ENCODE measurements at regions not wholly inside any gene's neighbourhood (a gene's known extent, or its start where the extent isn't known, plus 50 kb on each side); places are given as distances from the start of the nearest gene placed in this dataset.
"Not testable (repeated sequence)": the region's sequence is repeated elsewhere in the genome, so short reads cannot be mapped to it uniquely, and the experiment has no call there.

DNA sequence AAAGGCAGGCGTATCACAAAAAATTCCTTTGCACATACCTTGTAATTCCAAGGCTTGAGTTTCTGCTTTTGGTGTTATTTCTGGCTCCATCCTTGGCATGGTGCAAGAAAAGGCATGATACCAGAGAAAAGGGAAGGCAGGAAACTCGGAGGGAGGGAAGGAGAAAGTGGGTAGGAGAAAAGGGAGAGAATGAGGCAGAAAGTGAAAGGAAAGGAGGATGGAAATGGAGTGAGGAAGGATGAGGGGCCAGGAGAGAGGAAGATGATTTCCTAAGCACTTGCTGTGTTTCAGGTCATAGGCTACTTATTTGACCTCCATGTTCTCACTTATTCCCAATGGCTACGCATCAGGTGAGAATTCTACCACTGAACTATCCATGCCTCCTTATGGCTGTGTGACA, 110.8 kb upstream of the JCAD start:
- H3K9me3 Mint-ChIP-seq, result peaks cover 13% of the 10 kb centered on the region
- H3K36me3 ChIP-seq (ENCODE audit: control insufficient read depth, insufficient read depth, low read length), result no peaks in the 10 kb centered on the region
- H3K4me1 ChIP-seq (ENCODE audit: control insufficient read depth, insufficient read depth, low read length), result no peaks in the 10 kb centered on the region
- TF ChIP-seq, protein P1, sequence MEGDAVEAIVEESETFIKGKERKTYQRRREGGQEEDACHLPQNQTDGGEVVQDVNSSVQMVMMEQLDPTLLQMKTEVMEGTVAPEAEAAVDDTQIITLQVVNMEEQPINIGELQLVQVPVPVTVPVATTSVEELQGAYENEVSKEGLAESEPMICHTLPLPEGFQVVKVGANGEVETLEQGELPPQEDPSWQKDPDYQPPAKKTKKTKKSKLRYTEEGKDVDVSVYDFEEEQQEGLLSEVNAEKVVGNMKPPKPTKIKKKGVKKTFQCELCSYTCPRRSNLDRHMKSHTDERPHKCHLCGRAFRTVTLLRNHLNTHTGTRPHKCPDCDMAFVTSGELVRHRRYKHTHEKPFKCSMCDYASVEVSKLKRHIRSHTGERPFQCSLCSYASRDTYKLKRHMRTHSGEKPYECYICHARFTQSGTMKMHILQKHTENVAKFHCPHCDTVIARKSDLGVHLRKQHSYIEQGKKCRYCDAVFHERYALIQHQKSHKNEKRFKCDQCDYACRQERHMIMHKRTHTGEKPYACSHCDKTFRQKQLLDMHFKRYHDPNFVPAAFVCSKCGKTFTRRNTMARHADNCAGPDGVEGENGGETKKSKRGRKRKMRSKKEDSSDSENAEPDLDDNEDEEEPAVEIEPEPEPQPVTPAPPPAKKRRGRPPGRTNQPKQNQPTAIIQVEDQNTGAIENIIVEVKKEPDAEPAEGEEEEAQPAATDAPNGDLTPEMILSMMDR (conservative IDR thresholded peaks at IDR 0.05), result no peak
- peaks cover 39% of the 10 kb centered on the region for H3K27me3 Mint-ChIP-seq (ENCODE audit: insufficient read depth)
- H3K36me3 Mint-ChIP-seq (ENCODE audit: low read depth), result no peaks in the 10 kb centered on the region
- no peak overlapping the region for H3K27ac ChIP-seq (ENCODE audit: low read depth, low read length)
- no peak overlapping the region for H3K4me3 ChIP-seq (ENCODE audit: low read length)
- peaks cover 12% of the 10 kb centered on the region for H3K4me1 Mint-ChIP-seq
- H3K9me3 ChIP-seq (ENCODE audit: control insufficient read depth, low read length), result peaks cover 7% of the 10 kb centered on the region
- no peak for DNase-seq
- no peak overlapping the region for H3K9ac ChIP-seq (ENCODE audit: extremely low read depth, low read length, poor library complexity, severe bottlenecking)
- peaks cover 6% of the 10 kb centered on the region for H3K27me3 ChIP-seq (ENCODE audit: control insufficient read depth, insufficient read depth, low read length, poor library complexity, severe bottlenecking)
- H3K27ac Mint-ChIP-seq, result no peak overlapping the region
- WGBS, 2 experiments (ENCODE audit: insufficient coverage in 1 of 2, insufficient read length in 1 of 2), result 93 to 94% methylated on average over 2 to 3 of the region's 3 CpGs
- H3K4me3 Mint-ChIP-seq, result no peak overlapping the region

DNA sequence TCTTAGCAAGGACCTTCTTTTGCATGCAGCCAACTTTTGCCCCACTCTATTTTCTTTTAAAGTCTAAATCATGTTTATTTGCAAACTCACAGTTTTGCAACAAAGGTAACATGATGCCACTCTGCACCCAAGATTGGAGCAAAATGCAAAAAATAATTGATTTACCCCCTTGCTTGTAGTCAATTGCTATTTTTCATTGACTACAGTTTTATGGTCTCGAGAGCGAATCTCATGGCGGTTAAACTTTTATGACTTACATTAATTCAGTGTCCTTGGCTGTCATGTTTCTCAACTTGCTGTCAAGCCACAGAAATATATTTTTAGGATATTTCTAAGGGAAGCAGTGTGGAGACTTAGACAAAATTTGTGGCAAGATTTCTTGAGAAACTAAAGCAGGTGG, 110.0 kb upstream of the JCAD start:
- peaks cover 7% of the 10 kb centered on the region for H3K9me3 ChIP-seq (ENCODE audit: control insufficient read depth, low read length)
- peaks cover 41% of the 10 kb centered on the region for H3K27me3 Mint-ChIP-seq (ENCODE audit: insufficient read depth)
- no peak overlapping the region for H3K4me3 ChIP-seq (ENCODE audit: low read length)
- peaks cover 13% of the 10 kb centered on the region for H3K9me3 Mint-ChIP-seq
- TF ChIP-seq, protein P1 (conservative IDR thresholded peaks at IDR 0.05), result no peak
- no peak overlapping the region for H3K4me3 Mint-ChIP-seq
- H3K36me3 Mint-ChIP-seq (ENCODE audit: low read depth), result no peaks in the 10 kb centered on the region
- H3K27me3 ChIP-seq (ENCODE audit: control insufficient read depth, insufficient read depth, low read length, poor library complexity, severe bottlenecking), result peaks cover 6% of the 10 kb centered on the region
- H3K27ac Mint-ChIP-seq, result no peak overlapping the region
- 96 to 100% methylated on average over 3 of the region's 3 CpGs for WGBS, 2 experiments (ENCODE audit: insufficient coverage in 1 of 2, insufficient read length in 1 of 2)
- H3K27ac ChIP-seq (ENCODE audit: low read depth, low read length), result no peak overlapping the region
- no peaks in the 10 kb centered on the region for H3K4me1 ChIP-seq (ENCODE audit: control insufficient read depth, insufficient read depth, low read length)
- no peaks in the 10 kb centered on the region for H3K36me3 ChIP-seq (ENCODE audit: control insufficient read depth, insufficient read depth, low read length)
- no peak for DNase-seq
- H3K4me1 Mint-ChIP-seq, result peaks cover 12% of the 10 kb centered on the region
- no peak overlapping the region for H3K9ac ChIP-seq (ENCODE audit: extremely low read depth, low read length, poor library complexity, severe bottlenecking)

DNA sequence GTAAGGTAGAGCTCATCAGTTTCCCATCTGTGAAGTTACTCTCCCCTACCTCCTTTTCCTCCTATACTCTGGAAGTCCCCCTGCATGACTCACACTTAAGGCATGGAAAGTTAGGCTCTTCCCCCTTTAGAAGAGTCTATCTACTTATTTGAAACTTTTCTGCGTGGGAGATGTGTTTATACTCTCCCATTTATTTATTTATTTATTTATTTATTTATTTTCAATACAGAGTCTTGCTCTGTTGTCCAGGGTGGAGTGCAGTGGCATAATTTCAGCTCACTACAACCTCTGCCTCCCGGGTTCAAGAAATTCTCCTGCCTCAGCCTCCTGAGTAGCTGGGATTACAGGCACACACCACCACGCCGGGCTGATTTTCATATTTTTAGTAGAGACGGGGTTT, 107.5 kb upstream of the JCAD start:
- H3K4me3 ChIP-seq (ENCODE audit: low read length), result no peak overlapping the region
- H3K9me3 Mint-ChIP-seq, result peaks cover 29% of the 10 kb centered on the region
- no peaks in the 10 kb centered on the region for H3K4me1 ChIP-seq (ENCODE audit: control insufficient read depth, insufficient read depth, low read length)
- no peak overlapping the region for H3K27ac Mint-ChIP-seq
- peaks cover 13% of the 10 kb centered on the region for H3K9me3 ChIP-seq (ENCODE audit: control insufficient read depth, low read length)
- no peak overlapping the region for H3K27ac ChIP-seq (ENCODE audit: low read depth, low read length)
- peaks cover 7% of the 10 kb centered on the region for H3K4me1 Mint-ChIP-seq
- peaks cover 6% of the 10 kb centered on the region for H3K27me3 ChIP-seq (ENCODE audit: control insufficient read depth, insufficient read depth, low read length, poor library complexity, severe bottlenecking)
- H3K36me3 Mint-ChIP-seq (ENCODE audit: low read depth), result peaks cover 3% of the 10 kb centered on the region
- no peak overlapping the region for H3K4me3 Mint-ChIP-seq
- DNase-seq, result no peak
- TF ChIP-seq, protein P1 (conservative IDR thresholded peaks at IDR 0.05), result no peak
- 87 to 88% methylated on average over 4 of the region's 5 CpGs for WGBS, 2 experiments (ENCODE audit: insufficient coverage in 1 of 2, insufficient read length in 1 of 2)
- H3K27me3 Mint-ChIP-seq (ENCODE audit: insufficient read depth), result peaks cover 49% of the 10 kb centered on the region
- H3K36me3 ChIP-seq (ENCODE audit: control insufficient read depth, insufficient read depth, low read length), result no peaks in the 10 kb centered on the region
- no peak overlapping the region for H3K9ac ChIP-seq (ENCODE audit: extremely low read depth, low read length, poor library complexity, severe bottlenecking)

DNA sequence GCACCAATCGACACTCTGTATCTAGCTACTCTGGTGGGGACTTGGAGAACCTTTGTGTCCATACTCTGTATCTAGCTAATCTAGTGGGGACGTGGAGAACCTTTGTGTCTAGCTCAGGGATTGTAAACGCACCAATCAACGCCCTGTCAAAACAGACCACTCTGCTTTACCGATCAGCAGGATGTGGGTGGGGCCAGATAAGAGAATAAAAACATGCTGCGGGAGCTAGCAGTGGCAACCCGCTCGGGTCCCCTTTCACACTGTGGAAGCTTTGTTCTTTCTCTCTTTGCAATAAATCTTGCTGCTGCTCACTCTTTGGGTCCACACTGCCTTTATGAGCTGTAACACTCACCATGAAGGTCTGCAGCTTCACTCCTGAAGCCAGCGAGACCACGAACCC, 104.0 kb upstream of the JCAD start:
- peaks cover 49% of the 10 kb centered on the region for H3K27me3 Mint-ChIP-seq (ENCODE audit: insufficient read depth)

DNA sequence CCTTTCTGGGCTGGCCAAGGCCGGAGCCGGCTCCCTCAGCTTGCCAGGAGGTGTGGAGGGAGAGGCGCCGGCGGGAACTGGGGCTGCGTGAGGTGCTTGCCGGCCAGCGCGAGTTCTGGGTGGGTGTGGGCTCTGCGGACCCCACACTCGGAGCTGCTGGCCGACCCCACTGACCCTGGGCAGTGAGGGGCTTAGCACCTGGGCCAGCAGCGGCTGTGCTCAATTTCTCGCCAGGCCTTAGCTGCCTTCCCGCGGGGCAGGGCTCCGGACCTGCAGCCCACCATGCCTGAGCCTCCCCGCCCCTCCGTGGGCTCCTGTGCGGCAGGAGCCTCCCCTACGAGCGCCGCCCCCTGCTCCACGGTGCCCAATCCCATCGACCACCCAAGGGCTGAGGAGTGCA, 103.4 kb upstream of the JCAD start:
- H3K4me3 Mint-ChIP-seq; H3K36me3 Mint-ChIP-seq (ENCODE audit: low read depth); H3K36me3 ChIP-seq (ENCODE audit: control insufficient read depth, insufficient read depth, low read length); H3K27ac Mint-ChIP-seq; H3K27ac ChIP-seq (ENCODE audit: low read depth, low read length); H3K9ac ChIP-seq (ENCODE audit: extremely low read depth, low read length, poor library complexity, severe bottlenecking); H3K4me3 ChIP-seq (ENCODE audit: low read length); H3K4me1 ChIP-seq (ENCODE audit: control insufficient read depth, insufficient read depth, low read length); DNase-seq: not testable (repeated sequence)
- Histone ChIP-seq H3K9me3 (ENCODE audit: control insufficient read depth, low read length) (peaks cover 10% of the 10 kb centered on the region), H3K27me3 (ENCODE audit: control insufficient read depth, insufficient read depth, low read length, poor library complexity, severe bottlenecking) (peaks cover 25% of the 10 kb centered on the region)
- 93 to 95% methylated on average over 9 to 25 of the region's 25 CpGs for WGBS, 2 experiments (ENCODE audit: insufficient coverage in 1 of 2, insufficient read length in 1 of 2)
- peaks cover 51% of the 10 kb centered on the region for H3K27me3 Mint-ChIP-seq (ENCODE audit: insufficient read depth)
- H3K4me1 Mint-ChIP-seq, result peaks cover 12% of the 10 kb centered on the region
- peaks cover 27% of the 10 kb centered on the region for H3K9me3 Mint-ChIP-seq

More for the DNA sequence above, 104.0 kb upstream of the JCAD start:
- not testable (repeated sequence) for H3K9ac ChIP-seq (ENCODE audit: extremely low read depth, low read length, poor library complexity, severe bottlenecking); DNase-seq; H3K27ac ChIP-seq (ENCODE audit: low read depth, low read length); H3K4me1 ChIP-seq (ENCODE audit: control insufficient read depth, insufficient read depth, low read length); H3K36me3 ChIP-seq (ENCODE audit: control insufficient read depth, insufficient read depth, low read length); H3K4me3 Mint-ChIP-seq; H3K36me3 Mint-ChIP-seq (ENCODE audit: low read depth); H3K27ac Mint-ChIP-seq; H3K4me3 ChIP-seq (ENCODE audit: low read length); H3K4me1 Mint-ChIP-seq
- 92% methylated on average over 8 of the region's 10 CpGs; no CpG with 5 or more reads in 1 of the 2 experiments for whole genome bisulfite sequencing, 2 experiments (ENCODE audit: insufficient coverage in 1 of 2, insufficient read length in 1 of 2)
- peaks cover 30% of the 10 kb centered on the region for H3K9me3 Mint-ChIP-seq
- Histone ChIP-seq H3K27me3 (ENCODE audit: control insufficient read depth, insufficient read depth, low read length, poor library complexity, severe bottlenecking) (peaks cover 23% of the 10 kb centered on the region), H3K9me3 (ENCODE audit: control insufficient read depth, low read length) (peaks cover 13% of the 10 kb centered on the region)

Data from endodermal cell (in vitro differentiated cells).